Neural cell (in vitro differentiated cells): ENCODE measurements at regions not wholly inside any gene's neighbourhood (a gene's known extent, or its start where the extent isn't known, plus 50 kb on each side); places are given as distances from the start of the nearest gene placed in this dataset.

Experiments used
- H2AFZ ChIP-seq: fragments of 200-600, 300-800 bp; sonication (generic), shearing (Covaris generic); 2 replicates; pipeline ENCODE4 v1.6.0; 2014; ENCODE audit warnings: low read depth, mild to moderate bottlenecking, antibody characterized with exemption, low read length, moderate library complexity
- H3F3A ChIP-seq: fragments of 200-600 bp; shearing (Covaris generic); 2 replicates; pipeline ENCODE4 v1.6.1; 2016; ENCODE audit warnings: mild to moderate bottlenecking, moderate library complexity, mixed read lengths, antibody characterized with exemption, low read length; ENCODE audit not compliant: insufficient read depth, poor library complexity, severe bottlenecking
- H3K27ac ChIP-seq: fragments of 200-600, 300-800 bp; sonication (generic), shearing (Covaris generic); 2 replicates; pipeline ENCODE4 v1.5.1; 2014; ENCODE audit warnings: mild to moderate bottlenecking, low read length, moderate library complexity
- H3K27me3 ChIP-seq: fragments of 300-800, 200-600 bp; sonication (generic), shearing (Covaris generic); 2 replicates; pipeline ENCODE4 v1.6.0; 2014; ENCODE audit warnings: mild to moderate bottlenecking, low read depth, low read length, moderate library complexity; ENCODE audit not compliant: insufficient read depth
- H3K36me3 ChIP-seq: fragments of 300-800, 200-600 bp; sonication (generic), shearing (Covaris generic); 2 replicates; pipeline ENCODE4 v1.5.1; 2014; ENCODE audit warnings: mild to moderate bottlenecking, antibody characterized with exemption, low read length, moderate library complexity; ENCODE audit not compliant: insufficient read depth
- H3K4me2 ChIP-seq: fragments of 300-800, 200-600 bp; sonication (generic), shearing (Covaris generic); 2 replicates; pipeline ENCODE4 v1.6.0; 2014; ENCODE audit warnings: mild to moderate bottlenecking, low read length
- H3K4me3 ChIP-seq: fragments of 300-800, 200-600 bp; sonication (generic), shearing (Covaris generic); 2 replicates; pipeline ENCODE4 v1.5.1; 2014; ENCODE audit warnings: mild to moderate bottlenecking, low read length, moderate library complexity
- H3K79me2 ChIP-seq: fragments of 200-600 bp; shearing (Covaris generic); replicated peaks from 2 replicates; pipeline ENCODE4 v1.6.0; 2014; ENCODE audit warnings: mild to moderate bottlenecking, low read length, moderate library complexity; ENCODE audit not compliant: insufficient read depth
- H3K9ac ChIP-seq: fragments of 300-800, 200-600 bp; sonication (generic), shearing (Covaris generic); 2 replicates; pipeline ENCODE4 v1.6.1; 2016; ENCODE audit warnings: mild to moderate bottlenecking, low read length, mixed read lengths
- H3K9me2 ChIP-seq: fragments of 200-600 bp; shearing (Covaris generic); 2 replicates; pipeline ENCODE4 v1.6.1; 2016; ENCODE audit warnings: mild to moderate bottlenecking, low read length, mixed read lengths; ENCODE audit not compliant: insufficient read depth
- H3K9me3 ChIP-seq: fragments of 200-600, 300-800 bp; sonication (generic), shearing (Covaris generic); 2 replicates; pipeline ENCODE4 v1.6.1; 2016; ENCODE audit warnings: mild to moderate bottlenecking, mixed run types, low read length, moderate library complexity, mixed read lengths
- H4K20me1 ChIP-seq: fragments of 200-600 bp; shearing (Covaris generic); 2 replicates; pipeline ENCODE4 v1.6.1; 2016; ENCODE audit warnings: mild to moderate bottlenecking, mixed run types; ENCODE audit not compliant: insufficient read depth
- CTCF ChIP-seq: fragments of 450-650 bp; IDR thresholded peaks from 2 replicates; pipeline ENCODE4 v1.5.1; 2014; ENCODE audit warnings: antibody characterized with exemption, mild to moderate bottlenecking, moderate library complexity; ENCODE audit not compliant: poor library complexity, severe bottlenecking
- EP300 ChIP-seq: fragments of 450-650 bp; conservative IDR thresholded peaks from 2 replicates; pipeline ENCODE4 v1.6.1; 2014; ENCODE audit warnings: antibody characterized with exemption, mild to moderate bottlenecking, moderate library complexity; ENCODE audit not compliant: poor library complexity, severe bottlenecking
- EZH2 ChIP-seq: fragments of 200-600, 300-800 bp; shearing (Covaris generic), sonication (generic); IDR thresholded peaks from 2 replicates; pipeline ENCODE4 v1.6.1; 2014; ENCODE audit warnings: antibody characterized with exemption, low read length, borderline replicate concordance, mild to moderate bottlenecking; ENCODE audit not compliant: insufficient read depth, poor library complexity, severe bottlenecking
- MXI1 ChIP-seq: fragments of 450-650 bp; conservative IDR thresholded peaks from 2 replicates; pipeline ENCODE4 v1.6.1; 2014; ENCODE audit warnings: antibody characterized with exemption, mild to moderate bottlenecking; ENCODE audit not compliant: poor library complexity, severe bottlenecking
- POLR2AphosphoS5 ChIP-seq: IDR thresholded peaks from 2 replicates; pipeline ENCODE4 v1.6.1; 2012
- RAD21 ChIP-seq: fragments of 450-650 bp; conservative IDR thresholded peaks from 2 replicates; pipeline ENCODE4 v1.6.1; 2014; ENCODE audit warnings: antibody characterized with exemption, mild to moderate bottlenecking, moderate library complexity
- SMC3 ChIP-seq: fragments of 450-650 bp; conservative IDR thresholded peaks from 2 replicates; pipeline ENCODE4 v1.6.1; 2014; ENCODE audit warnings: antibody characterized with exemption, mild to moderate bottlenecking, moderate library complexity; ENCODE audit not compliant: poor library complexity
- TAF1 ChIP-seq: IDR thresholded peaks from 2 replicates; pipeline ENCODE4 v1.6.1; 2012; ENCODE audit warnings: low read depth
- TF ChIP-seq, protein P1 (sequence below): IDR thresholded peaks from 2 replicates; pipeline ENCODE4 v1.6.1; 2012; ENCODE audit warnings: borderline replicate concordance

GRCh38 chr3:193095366-193095765, 145.7 kb upstream of the PLAAT1 start:
- no peaks in the 10 kb centered on the region for H3K9me2 ChIP-seq
- H3K4me3 ChIP-seq: no peak overlapping the region
- no peaks in the 10 kb centered on the region for H3K27me3 ChIP-seq
- H3F3A ChIP-seq: no peaks in the 10 kb centered on the region
- no peaks in the 10 kb centered on the region for H3K9me3 ChIP-seq
- H3K36me3 ChIP-seq: no peaks in the 10 kb centered on the region
- H2AFZ ChIP-seq: no peak overlapping the region
- no peak for TF ChIP-seq POLR2AphosphoS5
- TF ChIP-seq, protein P1, sequence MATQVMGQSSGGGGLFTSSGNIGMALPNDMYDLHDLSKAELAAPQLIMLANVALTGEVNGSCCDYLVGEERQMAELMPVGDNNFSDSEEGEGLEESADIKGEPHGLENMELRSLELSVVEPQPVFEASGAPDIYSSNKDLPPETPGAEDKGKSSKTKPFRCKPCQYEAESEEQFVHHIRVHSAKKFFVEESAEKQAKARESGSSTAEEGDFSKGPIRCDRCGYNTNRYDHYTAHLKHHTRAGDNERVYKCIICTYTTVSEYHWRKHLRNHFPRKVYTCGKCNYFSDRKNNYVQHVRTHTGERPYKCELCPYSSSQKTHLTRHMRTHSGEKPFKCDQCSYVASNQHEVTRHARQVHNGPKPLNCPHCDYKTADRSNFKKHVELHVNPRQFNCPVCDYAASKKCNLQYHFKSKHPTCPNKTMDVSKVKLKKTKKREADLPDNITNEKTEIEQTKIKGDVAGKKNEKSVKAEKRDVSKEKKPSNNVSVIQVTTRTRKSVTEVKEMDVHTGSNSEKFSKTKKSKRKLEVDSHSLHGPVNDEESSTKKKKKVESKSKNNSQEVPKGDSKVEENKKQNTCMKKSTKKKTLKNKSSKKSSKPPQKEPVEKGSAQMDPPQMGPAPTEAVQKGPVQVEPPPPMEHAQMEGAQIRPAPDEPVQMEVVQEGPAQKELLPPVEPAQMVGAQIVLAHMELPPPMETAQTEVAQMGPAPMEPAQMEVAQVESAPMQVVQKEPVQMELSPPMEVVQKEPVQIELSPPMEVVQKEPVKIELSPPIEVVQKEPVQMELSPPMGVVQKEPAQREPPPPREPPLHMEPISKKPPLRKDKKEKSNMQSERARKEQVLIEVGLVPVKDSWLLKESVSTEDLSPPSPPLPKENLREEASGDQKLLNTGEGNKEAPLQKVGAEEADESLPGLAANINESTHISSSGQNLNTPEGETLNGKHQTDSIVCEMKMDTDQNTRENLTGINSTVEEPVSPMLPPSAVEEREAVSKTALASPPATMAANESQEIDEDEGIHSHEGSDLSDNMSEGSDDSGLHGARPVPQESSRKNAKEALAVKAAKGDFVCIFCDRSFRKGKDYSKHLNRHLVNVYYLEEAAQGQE: no peak
- TF ChIP-seq CTCF: no peak
- TF ChIP-seq EZH2: no peak
- TF ChIP-seq MXI1: no peak
- TF ChIP-seq TAF1: no peak
- TF ChIP-seq SMC3: no peak
- no peak for TF ChIP-seq RAD21
- no peak for TF ChIP-seq EP300
- no peaks in the 10 kb centered on the region for H3K79me2 ChIP-seq
- H4K20me1 ChIP-seq: no peaks in the 10 kb centered on the region
- H3K27ac ChIP-seq: no peak overlapping the region
- no peak overlapping the region for H3K4me2 ChIP-seq
- H3K9ac ChIP-seq: no peak overlapping the region

DNA sequence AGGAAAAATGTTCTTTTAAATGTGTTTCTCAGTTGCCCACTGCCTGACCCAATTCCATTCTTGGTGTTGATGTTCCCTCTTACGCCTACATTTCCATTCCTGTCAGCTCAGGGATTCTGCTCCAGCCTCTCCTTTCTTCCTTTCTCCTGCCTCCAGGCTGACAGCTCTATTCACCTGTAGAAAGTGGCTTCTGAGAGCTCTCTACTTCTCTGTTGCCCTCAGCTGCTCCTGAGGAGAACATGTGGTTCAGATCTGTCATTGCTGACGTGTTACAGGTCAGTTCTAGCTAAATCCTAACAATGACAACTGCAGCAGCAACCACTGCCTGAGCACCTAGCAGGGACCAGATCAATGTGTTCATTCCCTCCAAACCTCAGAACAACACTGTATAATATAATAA, 144.9 kb upstream of the PLAAT1 start:
- H3K36me3 ChIP-seq: no peaks in the 10 kb centered on the region
- H3K27ac ChIP-seq: no peak overlapping the region
- no peak overlapping the region for H2AFZ ChIP-seq
- H3K9ac ChIP-seq: no peak overlapping the region
- no peak overlapping the region for H3K4me3 ChIP-seq
- no peaks in the 10 kb centered on the region for H3K79me2 ChIP-seq
- H3K9me2 ChIP-seq: no peaks in the 10 kb centered on the region
- no peak overlapping the region for H3K4me2 ChIP-seq
- H4K20me1 ChIP-seq: no peaks in the 10 kb centered on the region
- no peak for TF ChIP-seq TAF1
- TF ChIP-seq POLR2AphosphoS5: no peak
- TF ChIP-seq EP300: no peak
- no peak for TF ChIP-seq CTCF
- no peak for TF ChIP-seq RAD21
- TF ChIP-seq MXI1: no peak
- no peak for TF ChIP-seq EZH2
- no peak for TF ChIP-seq SMC3
- TF ChIP-seq, protein P1: no peak
- no peaks in the 10 kb centered on the region for H3K27me3 ChIP-seq
- H3K9me3 ChIP-seq: peaks cover 1% of the 10 kb centered on the region
- no peaks in the 10 kb centered on the region for H3F3A ChIP-seq
